IPS-NIHi7 (cell line): ENCODE measurements at regions not wholly inside any gene's neighbourhood (a gene's known extent, or its start where the extent isn't known, plus 50 kb on each side); places are given as distances from the start of the nearest gene placed in this dataset.

Experiments used
- DNase-seq: peaks from one replicate; pipeline ENCODE4 v3.0.0; 2012; ENCODE audit warnings: mixed read lengths; ENCODE audit errors: extremely low spot score

GRCh38 chr15:39381517-39381916 lies 199.4 kb upstream of the THBS1 start:
- DNase-seq, result no peak

DNA sequence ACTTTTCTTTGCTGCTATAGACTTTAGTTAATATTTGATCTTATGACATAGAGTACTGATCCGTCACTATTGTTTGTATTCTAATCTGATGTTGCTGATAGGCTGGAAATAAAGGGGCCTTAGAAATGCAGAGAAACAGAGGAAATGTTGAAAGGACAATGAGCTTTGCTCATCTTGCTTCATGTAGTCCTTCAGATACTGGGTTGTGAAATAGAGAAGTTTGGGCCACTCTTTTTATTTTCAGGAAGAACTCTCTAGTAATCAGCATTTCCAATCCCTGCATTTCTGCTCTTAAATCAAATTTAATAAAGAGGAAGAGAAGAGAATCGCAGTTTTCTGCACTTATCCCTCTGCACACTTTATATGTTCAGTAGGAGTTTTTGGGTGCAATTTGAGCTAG lies 192.8 kb upstream of the THBS1 start:
- DNase-seq, result no peak

GRCh38 chr15:39391230-39391629 lies 189.6 kb upstream of the THBS1 start:
- no peak for DNase-seq

DNA sequence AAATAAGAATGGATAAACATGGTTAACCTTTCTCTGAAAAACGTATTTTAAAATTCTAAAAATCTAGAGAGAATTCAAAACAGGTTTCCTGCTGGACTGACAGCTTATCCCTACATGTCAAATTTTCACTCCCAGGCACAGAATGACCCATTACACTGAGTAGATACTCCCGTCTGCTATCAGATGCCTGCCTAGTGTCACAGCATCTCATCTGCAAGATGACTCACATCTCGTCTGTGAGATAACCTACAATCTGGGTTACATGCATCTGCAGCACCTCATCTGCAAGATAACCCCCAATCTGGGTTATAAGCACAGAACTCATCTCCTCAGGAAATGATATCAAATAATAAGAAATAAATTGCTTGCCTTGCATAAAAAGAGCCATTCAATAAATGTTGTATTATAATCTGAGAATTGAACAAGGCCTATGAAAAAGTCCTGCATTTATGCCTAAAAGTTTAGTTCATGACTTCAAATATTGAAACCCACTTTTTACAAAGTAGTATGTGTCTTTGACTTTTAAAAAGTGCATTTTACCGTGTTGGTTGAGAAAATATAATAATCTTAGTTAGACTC lies 188.3 kb upstream of the THBS1 start:
- no peak for DNase-seq

GRCh38 chr15:39393575-39394335 lies 187.1 kb upstream of the THBS1 start:
- no peak for DNase-seq

GRCh38 chr15:39394496-39394895 lies 186.4 kb upstream of the THBS1 start:
- DNase-seq, result no peak

DNA sequence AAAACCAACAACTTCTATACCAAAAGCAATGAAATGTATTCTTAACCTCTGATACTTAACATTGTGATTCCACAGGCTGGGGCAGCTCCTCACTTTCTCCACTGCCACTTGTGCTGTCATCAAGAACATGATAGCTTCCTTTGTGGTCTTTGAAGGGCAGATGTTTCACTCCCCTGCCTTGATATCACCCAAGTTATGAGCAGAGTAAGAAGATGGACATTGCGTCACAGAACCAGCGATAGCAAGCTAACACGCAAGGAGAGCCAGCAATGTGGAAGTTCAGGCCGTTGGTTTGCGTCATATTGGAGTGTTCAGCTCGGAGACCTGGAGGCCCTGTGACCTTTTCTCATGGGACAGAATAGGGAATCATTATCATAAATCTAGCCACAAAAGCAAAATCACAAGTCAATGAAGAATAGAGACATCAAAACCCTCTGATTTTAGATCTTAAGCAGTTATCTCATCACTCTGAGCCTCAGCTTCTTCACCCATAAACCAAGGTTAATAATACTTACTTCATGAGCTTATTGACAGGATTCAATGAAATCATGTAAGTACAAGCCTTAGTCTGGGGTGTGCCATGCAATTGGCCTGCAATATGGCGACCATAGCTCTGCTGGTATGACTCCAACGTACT lies 183.8 kb upstream of the THBS1 start:
- DNase-seq, result no peak

GRCh38 chr15:39397883-39398282 lies 183.0 kb upstream of the THBS1 start:
- no peak for DNase-seq

DNA sequence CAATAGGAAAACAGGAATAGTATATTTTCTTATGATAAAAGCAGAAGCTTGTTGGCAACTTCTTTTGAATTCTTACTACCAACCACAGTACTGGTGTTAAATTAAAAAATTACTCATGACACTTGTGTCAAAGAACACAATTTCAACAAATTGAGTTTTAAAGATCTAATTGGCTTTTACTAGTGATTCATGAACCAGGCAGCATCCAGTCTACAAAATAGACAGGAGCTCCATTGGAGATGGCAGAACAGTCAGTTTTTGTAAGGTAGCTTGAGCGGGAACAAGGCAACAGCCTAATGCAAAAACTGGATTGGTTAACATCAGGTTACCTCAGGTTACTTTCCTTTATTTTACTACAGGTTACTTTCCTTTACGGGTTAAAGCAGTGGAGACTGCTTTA lies 181.3 kb upstream of the THBS1 start:
- no peak for DNase-seq

DNA sequence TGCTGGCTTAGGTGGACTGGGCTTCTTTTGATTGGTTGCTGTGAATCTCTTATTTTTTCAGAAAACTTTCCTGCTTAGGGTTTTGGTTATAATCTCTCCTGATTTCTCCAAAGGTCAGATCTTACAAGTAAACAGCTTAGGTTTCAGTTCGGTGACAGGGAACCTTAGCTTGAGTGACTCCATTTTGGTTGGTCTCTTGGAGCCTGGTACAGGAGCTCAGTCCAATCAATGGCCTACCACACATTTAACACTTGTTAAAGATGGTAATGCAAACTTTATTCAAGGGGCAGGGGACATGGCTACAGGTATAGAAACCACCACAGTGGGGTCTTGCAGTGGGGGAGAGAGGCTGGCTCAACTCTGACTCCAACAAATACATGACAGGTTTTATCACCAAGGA lies 180.9 kb upstream of the THBS1 start:
- no peak for DNase-seq

DNA sequence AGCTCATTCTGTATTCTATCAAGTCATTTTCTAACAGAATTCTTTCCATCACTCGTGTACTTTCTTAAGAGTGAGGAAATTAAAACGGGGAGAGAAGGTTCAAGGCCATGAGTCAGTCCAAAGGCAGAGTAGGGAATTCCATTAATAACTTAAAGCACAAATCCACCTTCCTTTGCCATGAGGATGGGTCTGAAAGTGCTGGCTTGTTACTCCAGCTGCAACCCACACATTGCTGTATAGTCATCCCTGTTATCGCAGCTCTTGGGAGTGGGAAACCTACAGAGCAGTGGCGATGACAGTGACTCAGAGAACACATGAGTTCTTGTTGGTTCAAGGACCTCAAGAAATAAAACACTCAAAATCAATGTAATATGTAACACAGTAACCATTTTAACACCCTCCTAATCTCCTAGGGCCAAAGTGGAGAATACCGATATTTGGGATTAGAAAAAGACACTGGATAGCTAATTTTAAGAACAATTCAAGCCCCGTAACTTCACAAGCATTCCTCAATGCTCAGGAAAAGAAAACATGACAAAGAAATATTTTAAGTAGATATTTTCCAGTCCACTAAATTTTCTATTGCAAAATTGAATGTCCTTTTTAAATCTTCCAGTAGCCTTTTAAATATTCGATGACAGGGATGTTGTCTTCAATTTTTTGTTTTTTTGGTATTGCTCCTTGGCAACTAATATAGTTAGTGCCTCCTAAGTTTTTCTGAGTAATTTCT lies 179.9 kb upstream of the THBS1 start:
- no peak for DNase-seq

DNA sequence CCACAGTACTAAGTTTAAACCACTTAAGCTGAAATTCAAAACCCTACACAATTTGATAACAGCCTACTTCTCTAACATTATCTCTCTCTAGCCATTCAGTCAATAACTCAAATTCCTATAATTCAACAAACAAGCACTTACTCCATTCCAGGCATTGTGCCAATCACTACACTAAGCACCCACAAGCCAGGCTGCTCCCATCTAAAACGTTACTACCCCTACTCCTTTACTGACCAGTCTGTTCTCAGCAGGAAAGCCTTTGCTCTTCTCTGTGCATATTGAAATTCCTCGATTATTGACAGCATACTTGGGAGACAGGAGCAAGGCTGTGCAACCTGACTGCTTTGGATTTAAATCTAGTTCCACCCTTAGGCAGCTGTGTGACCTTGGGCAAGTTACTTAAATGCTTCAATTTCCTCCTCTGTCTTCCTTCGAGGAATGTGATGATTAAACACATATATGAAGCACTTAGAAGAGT lies 177.2 kb upstream of the THBS1 start:
- DNase-seq, result no peak

- no peak for DNase-seq
Observed at GRCh38 chr15:39404767-39405181, 176.1 kb upstream of the THBS1 start.

DNA sequence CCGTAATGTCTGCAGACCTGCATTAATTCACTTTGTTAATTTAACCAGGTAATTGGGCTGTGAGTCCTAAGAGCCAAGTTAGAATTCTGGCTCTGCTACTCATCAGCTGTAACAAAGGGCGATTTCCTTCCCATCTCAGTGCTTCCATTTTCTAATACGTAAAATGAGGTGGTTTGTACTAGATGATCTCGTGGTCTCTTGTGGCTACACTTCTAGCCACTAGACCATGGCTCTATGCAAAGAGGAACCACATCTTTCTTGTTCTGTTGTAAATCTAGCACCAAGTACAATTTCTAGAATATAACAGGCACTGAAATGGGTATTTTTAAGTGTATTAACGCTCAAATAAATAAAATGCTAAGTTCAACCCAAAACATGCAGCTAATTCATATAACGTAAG lies 174.4 kb upstream of the THBS1 start:
- DNase-seq, result no peak

GRCh38 chr15:39407116-39407515 lies 173.8 kb upstream of the THBS1 start:
- DNase-seq, result no peak

GRCh38 chr15:39409876-39410530 lies 170.9 kb upstream of the THBS1 start:
- no peak for DNase-seq

DNA sequence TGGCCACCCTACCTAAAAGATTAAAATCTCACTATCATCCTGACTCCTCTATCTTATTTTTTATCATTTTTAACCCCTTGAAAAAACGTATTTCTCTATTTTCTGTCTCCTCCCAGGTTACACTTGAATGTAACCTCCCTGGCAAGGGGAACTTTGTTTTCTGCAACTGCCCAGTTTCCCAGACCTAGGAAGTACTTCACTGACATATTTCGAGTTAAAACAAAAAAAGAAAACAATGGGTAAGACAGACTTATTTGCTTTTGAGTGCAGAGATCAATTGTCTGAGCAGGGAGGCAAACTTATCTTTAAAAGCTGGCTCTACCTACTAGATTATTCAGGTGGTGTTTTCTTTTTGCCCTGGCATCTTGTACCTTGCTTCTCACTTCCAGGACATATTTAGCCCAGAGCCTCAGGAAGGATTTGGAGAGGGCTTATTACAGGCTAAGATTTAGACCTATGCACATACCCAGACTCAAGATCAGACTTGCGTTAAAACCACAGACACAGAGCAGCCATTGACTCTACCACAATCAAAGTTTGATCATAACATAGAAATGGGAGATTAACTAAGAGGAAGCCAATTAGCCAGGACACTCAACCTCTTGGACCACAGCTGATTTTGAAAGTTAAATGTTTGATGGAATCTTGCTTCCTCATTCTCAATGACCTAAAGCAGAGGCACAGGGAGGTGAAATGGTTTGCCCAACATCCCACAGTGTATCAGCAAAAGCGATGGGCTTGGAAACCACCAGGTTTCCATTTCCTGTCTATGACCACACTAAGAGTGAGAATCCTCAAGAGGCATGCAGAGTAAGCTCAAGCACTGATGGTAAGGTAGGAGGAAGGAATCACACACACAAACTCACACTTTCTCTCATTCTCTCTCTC lies 169.5 kb upstream of the THBS1 start:
- no peak for DNase-seq

DNA sequence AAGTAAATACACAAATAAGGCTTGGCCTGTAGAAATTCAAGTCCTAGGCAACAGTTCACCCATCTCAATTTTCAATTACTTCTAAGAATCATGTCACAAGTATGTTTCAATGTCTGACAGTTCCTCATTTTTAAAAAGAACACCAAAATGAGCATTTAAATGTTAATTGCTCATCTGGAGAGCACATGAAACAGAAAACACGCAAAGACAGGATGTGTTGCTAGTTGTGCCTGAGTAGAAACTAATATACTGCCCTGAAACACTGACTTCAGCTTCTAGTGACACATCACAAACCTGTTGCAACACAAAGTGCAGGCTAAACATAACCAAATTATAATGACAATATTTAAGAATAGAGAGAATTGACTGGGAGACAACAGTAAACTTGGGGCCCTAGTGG lies 167.3 kb upstream of the THBS1 start:
- no peak for DNase-seq

DNA sequence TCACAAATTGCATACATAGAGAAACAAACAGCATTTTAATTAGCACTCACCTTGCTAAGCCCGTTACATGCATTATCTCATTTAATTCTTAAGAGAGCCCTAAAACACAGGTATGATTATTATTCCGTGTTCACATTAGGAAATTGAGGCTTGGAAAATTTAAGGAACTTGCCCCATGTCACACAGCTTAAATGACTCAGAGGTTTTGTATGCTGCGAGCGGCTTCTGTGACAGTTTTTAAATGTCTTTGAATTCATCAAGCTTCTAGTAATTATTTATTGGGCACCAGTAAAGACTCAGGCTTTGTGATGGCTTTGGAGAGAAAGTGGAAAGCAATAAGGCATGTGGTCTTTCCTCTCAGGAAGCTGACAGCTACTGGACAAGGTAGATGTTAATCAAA lies 166.7 kb upstream of the THBS1 start:
- DNase-seq, result no peak

GRCh38 chr15:39415634-39416033 lies 165.2 kb upstream of the THBS1 start:
- no peak for DNase-seq

- DNase-seq, result no peak
Observed at GRCh38 chr15:39416258-39416657, 164.6 kb upstream of the THBS1 start.
